GM19025 (cell line): ENCODE measurements at regions not wholly inside any gene's neighbourhood (a gene's known extent, or its start where the extent isn't known, plus 50 kb on each side); places are given as distances from the start of the nearest gene placed in this dataset.

Source experiments
- ATAC-seq: cut with Tn5 transposase; IDR thresholded peaks from one replicate; pipeline ENCODE4 v1.9.1; 2021; ENCODE audit warnings: mild to moderate bottlenecking, low read depth, moderate library complexity; ENCODE audit not compliant: unreplicated experiment

DNA sequence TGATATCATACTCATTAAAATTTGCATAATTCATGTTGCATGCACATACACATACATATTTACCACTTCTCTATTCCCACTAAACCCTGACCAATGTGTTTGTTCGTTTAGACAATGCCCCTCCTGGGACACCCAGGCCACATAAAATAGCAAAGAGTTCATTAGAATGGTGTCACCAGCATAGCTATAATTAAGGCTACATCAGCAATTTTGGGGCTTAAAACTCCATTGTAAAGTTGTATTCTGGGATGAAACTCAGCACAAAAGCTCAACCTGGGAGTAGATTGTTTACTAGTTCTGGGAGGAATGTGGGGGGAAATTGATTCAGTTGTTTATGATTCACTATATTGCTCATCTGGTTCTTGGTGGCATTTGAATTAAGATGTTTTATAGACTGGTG, 522.2 kb upstream of the SUCLG2 start:
- ATAC-seq, result no peak

DNA sequence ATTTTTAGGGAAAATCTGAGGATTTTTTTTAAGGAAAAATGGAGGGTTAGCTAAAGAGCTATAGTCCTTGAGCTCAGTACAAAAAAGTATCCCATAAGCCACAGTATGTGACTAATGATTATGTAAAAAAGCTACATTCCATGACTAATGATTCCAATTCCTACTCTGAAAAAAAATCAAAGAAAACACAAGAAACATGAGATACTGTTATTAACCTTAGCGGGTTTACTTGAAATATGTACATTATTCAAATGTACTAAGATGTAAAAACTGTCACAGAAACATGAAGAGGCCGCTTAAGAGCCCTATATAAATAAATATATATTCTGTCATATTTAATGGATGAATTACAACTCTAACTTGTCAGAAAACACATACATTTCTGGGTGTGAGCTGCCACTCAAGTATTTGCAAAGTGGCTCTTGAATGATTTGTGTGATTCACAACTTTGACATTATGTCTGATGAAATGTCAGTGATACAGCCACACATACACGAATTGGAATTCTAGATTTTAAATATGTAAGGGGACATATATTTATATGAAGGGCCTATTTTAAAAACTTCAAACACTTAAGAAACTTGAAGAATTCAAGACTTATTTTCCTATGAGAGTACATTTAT, 518.7 kb upstream of the SUCLG2 start:
- no peak for ATAC-seq

DNA sequence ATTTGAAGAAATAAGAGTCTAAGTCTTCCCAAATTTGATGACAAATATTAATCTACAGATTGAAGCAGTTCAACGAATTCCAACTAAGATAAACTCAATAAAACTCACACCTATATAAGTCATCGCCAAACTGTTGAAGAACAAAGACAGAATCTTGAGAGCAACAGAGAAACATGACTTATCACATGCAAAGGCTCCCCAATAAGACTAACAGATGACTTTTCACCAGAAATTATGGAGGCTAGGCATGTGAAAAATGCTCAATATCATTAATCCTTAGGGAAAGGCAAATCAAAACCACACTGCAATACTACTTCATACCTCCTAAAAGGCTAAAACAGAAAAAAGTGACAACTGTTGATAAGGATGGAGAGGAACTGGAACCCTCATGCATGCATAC, 517.6 kb upstream of the SUCLG2 start:
- ATAC-seq, result no peak

DNA sequence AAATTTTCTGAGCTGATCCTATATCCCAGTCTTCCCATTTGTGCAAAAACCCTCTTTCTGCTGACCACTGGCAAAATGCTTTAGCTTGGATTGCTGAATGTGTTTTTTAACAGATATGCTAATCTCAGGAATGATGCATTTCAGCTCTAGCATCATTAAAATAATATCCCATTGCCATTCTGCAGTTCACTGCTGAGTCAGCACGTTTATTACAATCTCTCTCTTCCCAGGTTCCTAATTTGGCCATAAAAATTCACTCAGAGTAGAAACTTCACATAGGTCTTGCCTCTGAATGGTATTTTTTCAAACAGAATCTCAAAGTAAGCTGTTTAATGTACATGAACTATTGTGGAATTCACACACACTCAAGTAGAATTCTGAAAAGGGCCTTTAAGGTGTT, 509.6 kb upstream of the SUCLG2 start:
- no peak for ATAC-seq

DNA sequence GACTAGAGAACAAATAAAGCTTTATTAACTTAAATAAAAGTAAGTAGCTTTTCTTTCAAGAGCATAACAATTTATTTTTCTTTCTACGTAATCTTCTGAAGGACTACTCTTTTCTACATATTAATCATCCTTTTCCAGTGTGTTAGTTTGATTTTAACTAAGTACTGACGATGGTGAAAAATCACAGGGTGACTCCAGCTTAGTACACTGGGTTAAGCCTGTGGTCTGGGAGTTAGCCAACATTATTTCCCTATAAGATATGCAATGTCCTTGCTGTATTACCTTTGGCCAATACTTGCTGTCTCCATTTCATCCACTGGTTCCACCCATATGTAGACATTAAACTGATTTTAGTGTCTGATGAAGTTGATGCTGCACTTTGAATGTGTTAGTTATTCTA, 508.6 kb upstream of the SUCLG2 start:
- ATAC-seq, result no peak

DNA sequence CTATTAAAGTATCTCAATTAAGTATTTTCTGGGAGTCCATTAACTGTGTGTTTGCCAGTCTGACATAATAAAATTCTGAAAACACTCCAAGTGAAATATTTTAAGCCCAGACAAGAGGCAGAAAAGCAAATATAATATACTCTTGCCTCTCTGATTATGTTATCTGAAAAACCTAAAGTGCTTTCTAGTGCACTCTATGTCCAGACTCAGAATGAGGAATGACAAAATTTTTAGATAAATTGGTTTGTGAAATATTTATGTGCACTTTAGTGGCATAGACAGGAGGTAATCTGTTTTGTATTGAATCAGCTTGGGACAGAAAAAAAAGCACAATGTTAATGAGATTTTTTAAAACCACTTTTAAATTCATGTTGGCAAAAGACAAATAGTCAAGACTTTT, 508.2 kb upstream of the SUCLG2 start:
- no peak for ATAC-seq

DNA sequence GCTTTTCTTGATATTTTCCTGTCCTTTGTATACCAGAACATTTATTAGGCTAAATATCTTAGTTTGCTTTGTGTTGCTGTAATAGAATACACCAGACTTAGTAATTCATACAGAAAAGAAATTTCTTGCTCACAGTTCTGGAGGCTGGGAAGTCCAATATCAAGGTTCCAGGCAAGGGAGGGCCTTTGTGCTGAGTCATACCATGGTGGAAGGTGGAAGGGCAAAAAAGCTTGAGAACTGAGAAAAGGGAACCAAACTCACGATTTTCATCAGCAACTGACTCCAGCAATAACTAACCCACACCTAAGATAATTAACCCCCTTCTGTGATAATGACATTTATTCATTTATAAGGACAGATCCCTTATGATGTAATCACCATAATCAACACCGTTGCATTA, 496.9 kb upstream of the SUCLG2 start:
- no peak for ATAC-seq

DNA sequence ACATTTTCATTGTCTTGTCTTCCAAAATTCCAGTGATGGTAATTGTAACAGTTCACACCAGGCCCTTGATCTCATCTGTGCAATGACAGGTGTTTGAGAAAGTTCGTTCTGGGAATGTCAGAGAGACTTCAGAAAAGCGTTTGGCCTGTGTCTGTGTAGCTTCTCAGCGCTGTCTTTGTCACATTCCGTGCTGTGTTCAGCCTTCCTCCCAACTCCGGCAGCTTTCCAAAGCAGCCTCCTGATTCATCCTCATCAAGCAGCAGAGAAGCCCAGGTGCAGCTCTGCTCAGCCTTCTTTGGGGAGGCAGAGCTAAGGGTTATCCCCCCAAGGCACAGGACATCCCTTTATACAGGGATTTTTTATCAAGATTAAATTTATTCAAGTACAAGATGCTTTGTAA, 494.0 kb upstream of the SUCLG2 start:
- ATAC-seq, result no peak

DNA sequence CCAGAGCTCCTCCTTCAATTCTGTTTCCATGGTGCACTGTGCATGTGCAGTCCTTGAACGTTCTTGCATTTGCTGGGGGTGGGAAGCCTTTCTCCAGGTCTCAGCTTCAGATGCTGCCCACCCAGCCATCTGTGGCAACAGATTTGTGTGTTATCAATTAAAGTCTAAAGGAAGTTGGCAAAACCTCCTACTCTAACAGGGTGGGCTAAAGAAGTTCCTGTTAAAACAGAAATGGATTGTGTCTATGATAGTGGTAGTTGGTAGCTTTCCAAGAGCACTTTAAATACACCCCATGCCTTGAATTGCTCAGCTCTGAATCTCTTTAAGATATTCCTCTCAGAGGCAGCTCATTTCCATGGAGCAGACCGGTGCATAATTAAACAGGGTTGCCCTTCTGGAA, 488.0 kb upstream of the SUCLG2 start:
- no peak for ATAC-seq

DNA sequence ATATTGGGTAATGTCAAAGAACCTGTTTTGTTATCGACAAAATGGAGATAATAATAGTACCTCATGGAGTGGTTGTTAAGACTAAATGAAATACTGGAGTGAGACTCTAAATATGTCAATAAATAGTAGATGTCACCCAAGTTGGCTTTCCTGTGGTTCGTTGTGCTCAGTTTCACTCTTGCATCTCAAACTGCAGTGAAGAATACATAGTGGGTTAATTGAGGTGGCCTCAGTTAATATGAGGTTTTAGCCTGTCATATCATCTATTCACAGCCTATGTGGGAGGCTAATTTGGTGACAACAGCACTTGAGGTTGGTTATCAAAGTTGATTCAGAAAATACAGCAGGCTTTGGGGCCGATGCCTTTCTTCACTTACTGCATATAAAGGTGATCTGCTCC, 485.5 kb upstream of the SUCLG2 start:
- ATAC-seq, result no peak

DNA sequence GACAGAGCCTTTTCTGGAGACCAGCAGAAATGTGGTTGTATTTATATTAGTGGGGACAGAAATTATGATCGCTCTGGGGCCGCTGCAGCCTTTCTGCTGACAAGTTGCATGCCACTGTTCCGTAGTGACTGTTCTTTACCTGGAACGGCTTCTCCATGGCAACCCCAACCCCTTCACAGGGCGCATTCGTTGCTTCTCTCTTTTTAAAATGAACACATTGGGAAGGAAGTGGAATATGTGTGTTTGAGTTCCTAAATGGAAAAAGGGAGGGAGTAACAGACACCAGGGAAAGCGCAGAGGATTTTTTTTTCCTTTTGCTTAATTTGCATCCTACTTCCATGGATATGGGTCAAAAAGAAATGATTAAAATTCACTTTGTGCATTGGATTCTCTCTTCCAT, 482.0 kb upstream of the SUCLG2 start:
- ATAC-seq, result no peak

DNA sequence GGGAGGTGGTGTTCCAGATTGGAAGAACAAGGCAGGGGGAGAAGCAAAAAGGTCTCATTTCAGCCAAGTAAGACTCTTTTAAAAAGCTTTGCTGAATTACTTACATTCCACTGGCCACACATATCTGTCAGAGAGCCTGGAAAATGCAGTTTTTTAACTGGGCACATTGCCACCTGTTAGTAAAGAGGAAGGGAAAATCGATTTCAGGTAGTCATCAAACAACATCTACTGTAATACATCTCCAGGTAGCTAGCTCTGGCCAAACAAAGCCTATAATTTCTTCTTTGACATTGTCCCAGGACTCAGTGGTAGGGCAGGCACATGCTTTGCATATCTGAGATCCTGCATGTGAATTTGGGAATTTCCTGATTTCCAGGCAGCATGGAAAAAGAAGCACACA, 480.7 kb upstream of the SUCLG2 start:
- no peak for ATAC-seq

DNA sequence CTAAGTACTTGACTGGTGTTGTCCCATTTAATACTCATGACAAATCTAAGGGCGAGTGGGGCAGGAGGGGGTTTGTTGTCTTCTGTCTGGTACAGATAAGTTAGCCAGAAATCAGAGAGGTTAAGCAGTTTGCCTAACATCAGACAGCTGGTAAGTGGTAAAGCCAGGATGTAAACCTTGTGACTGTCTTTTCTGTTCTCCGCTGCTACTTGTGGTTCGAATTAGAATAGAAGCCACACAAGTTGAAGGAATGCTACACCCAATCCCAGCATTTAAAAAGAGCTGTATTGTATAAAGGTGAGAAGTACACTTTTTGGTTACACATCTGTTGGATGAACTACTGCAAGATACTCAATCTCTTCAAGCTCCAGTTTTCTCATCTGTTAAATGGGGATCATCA, 474.7 kb upstream of the SUCLG2 start:
- no peak for ATAC-seq

DNA sequence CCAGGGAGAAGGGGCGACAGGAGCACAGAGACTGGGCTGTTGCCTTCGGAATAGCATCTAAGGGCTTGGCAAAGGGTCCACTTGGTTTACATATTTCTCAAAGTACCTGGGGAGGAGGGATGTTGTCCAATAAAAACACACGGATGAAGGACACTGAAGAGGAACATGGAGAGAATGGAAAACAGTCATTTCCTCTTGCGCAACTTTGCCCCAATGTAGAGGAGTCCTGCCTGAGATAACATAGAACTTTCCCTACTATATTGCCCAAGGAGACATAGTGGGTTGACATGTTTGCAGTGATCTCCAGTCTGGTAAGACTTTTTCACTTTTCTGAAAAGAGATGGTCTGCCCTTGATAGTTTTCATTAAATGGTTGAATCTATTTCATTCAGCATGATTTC, 468.8 kb upstream of the SUCLG2 start:
- no peak for ATAC-seq

DNA sequence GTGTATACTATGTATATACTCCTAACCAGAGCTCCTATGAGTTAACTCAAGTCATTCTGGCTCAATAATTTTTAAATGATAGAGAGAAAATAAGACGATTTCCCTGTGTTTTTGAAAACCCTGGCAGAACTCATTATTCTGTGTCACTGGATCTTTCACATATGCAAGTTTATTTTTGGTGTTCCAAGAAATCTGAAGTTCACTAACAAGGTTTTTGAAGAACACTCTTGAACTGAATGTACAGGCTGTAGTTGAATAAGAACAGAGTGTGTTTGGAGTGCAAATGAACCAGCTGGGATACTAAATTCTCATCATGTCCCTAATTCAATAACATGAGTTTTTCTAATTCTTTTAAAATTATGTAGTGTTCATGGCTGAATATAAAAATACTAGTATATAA, 466.9 kb upstream of the SUCLG2 start:
- no peak for ATAC-seq

DNA sequence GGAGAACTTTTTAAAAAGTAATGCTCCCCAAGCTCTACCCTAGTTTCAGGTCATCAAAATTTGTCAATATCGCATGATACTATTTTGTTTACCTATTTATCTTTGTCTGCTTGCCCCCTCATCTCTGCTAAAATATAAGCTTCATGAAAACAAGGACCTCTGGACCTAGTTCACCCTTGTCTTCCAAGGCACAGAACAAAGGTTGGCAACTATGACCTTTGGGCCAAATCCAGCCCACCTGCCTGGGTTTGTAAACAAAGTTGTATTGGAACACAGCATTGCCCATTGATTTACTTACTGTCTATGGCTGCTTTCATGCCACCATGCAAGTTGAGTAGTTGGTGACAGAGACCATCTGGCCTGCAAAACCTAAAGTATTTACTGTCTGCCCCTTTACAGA, 462.2 kb upstream of the SUCLG2 start:
- ATAC-seq, result no peak

DNA sequence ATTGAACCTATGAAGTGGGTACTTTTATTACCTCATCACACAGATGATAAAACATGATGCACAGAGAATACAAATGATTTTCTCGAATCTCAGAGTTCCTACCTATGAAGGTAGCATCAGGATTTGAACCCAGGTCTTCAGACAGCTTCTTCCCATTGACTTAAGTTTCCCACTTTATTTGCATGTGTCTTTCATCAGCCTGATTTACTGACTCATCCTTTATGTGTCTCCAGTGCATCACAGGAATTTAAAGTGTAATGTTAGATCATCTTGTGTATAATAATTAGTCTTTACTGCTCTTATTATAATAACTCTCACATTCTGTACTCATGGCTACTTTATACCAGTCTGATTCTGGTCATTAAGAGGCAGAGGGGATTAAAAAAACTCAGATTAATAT, 449.4 kb upstream of the SUCLG2 start:
- ATAC-seq, result no peak

DNA sequence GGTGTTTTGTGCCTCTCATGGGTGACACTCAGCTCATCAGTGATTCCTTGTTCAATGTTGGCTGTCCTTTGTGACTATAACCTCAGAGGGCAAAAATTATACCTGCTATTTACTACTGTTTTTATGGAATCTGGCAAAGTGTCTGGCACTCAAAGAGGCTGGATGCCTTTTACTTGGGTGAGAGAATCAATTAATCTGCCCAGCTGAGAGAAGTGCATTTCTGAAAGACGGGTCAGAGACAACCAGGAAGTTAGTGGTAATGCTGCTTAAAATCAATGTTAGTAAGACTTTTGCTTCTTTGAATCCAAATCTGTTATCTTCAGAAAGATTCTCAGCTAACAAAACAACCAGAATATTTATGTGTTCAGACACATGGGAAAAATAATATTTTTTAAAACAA, 436.2 kb upstream of the SUCLG2 start:
- no peak for ATAC-seq

DNA sequence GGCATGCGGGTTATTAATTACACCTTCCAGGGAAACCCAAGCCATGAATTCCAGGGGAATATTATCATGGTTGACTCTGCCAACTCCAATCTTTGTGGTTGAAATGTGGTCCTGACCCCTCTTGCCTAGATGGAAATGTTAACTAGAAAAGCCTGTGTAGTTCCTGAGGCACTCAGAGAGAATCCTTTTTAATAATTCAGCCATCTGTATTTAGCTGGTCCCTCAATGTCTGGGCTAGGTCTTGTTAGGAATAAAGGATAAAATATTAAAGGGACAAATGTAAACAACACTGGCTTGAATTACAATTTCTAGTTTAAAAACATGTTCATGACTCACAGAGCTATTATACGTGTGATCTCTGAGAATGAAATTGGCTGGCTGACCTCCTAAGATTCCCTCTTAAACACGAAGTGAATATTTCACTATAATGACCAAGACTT, 435.2 kb upstream of the SUCLG2 start:
- ATAC-seq, result no peak

DNA sequence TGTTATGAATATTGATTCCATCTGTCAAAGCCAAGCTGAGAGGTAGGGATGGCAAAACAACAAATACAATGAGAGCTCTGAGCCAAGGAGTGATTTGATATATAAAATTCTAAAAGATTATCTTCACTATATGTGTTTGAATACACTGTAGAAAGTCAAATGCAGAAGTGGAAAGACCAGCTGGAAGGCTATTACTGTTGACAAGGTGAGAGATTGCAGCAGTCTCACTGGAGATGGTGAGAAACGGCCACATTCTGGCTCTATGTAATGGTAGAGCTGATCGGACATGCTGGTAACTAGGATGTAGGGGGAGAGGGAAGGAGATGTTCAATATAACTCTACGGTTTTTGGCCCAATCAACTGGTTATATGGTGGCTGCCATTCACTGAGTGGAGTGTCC, 434.2 kb upstream of the SUCLG2 start:
- no peak for ATAC-seq

DNA sequence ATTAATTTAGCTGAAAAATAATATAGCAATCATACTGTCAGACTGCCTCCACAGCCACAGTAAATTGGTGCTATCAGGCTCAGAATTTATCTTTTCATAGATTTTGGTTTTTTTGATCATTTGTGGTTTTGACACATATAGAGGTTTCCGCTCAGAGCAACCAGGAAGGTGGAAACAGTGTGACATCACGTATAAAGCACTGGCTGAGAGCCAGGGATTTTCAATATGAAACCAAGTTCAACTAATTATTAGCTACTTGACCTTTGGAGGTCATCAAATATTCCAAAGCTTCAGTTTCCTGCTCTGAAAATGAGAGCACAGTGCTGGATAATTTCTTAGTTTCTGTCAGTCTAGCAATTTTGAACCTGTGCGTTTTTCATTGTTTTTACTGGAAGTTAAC, 433.8 kb upstream of the SUCLG2 start:
- ATAC-seq, result no peak

DNA sequence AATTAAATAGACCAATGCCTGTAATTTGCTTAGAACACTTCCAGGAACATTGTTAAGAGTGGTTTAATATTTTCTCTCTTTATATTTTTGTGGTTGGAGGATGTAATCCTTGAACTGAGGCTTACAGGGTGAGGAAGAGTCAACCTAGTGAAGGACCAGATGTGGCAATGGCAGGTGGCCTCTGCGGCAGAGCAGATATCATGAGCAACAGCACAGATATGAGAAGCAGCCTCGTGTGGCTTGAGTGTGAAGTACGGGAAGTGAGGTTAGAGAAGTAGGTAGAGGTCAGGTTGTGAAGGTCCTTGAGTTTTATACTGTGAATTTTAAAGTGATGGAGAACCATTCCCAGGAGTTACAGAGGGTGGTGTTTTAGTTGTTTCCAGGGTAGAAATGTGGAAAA, 417.6 kb upstream of the SUCLG2 start:
- no peak for ATAC-seq

DNA sequence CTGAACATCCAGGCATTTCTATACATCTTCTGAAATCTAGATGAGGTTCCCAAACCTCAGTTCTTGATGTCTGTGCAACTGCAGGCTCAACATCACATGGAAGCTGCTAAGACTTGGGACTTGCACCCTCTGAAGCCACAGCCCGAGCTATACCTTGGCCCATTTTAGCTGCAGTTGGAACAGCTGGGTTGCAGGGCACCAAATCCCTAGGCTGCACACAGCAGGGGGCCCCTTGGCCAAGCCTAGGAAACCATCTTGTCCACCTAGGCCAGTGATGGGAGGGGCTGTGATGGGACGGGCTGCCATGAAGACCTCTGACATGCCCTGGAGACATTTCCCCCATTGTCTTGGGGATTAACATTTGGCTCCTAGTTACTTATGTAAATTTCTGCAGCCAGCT, 415.8 kb upstream of the SUCLG2 start:
- no peak for ATAC-seq
